GM19035 (cell line): ENCODE measurements at regions not wholly inside any gene's neighbourhood (a gene's known extent, or its start where the extent isn't known, plus 50 kb on each side); places are given as distances from the start of the nearest gene placed in this dataset.

ENCODE experiments used
- ATAC-seq: cut with Tn5 transposase; IDR thresholded peaks from one replicate; pipeline ENCODE4 v1.9.1; 2021; ENCODE audit not compliant: unreplicated experiment

DNA sequence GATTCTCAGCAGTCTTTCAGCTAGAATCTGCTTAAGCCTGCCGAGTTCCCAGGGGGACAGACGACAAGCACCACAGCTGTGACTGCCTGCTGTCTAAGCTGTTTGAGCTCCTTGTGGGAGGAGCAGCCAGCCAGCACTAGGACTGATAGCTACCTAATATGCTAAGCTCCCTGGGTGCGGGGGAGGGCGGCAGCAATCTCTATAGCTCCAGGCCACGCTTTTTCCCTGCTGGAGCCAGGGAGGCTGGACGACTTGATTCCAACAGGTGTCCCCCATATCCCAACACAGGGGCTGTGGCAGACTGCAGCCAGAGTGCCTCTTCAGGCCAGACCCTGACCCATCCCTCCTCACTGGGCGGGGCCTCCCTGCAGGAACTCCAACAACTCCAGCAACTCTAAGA is 134.1 kb upstream of the ARPP21 start:
- ATAC-seq, result no peak

DNA sequence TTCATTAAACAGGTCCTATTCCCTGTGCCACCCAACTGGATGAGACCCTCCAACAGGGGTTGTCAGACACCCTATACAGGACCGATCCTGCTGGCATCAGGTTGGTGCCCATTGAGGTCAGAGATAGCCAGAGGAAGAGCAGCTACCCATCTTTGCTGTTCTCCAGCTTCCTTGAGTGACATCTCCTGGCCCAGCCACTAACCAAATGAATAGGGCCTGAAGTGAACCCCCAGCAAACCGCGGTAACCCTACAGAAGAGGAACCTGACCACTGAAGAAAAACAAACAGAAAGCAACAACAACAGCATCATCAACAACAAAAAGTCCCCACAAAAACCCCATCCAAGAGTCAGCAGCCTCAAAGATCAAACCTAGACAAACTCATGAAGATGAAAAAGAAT is 133.6 kb upstream of the ARPP21 start:
- ATAC-seq, result no peak

- no peak for ATAC-seq
Observed at GRCh38 chr3:35519936-35520335, 119.4 kb upstream of the ARPP21 start.

DNA sequence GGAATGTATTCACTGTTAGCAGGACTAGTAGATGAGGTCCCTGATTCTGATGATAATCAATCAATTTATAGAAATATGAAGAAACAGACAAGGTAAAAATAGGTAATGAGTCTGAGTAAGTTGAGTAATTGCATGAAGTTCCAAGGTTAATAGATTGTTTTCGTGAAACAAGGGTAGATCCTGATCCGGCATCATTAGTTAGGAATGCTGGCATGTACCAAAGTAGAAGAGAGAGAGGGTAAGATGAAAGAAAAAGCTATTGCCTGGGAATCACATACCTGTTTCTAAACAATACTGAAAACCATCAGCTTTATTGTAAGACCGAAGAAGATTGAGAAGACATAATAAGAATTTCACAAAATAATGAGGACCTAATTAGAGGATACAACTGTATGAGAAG is 118.1 kb upstream of the ARPP21 start:
- no peak for ATAC-seq

DNA sequence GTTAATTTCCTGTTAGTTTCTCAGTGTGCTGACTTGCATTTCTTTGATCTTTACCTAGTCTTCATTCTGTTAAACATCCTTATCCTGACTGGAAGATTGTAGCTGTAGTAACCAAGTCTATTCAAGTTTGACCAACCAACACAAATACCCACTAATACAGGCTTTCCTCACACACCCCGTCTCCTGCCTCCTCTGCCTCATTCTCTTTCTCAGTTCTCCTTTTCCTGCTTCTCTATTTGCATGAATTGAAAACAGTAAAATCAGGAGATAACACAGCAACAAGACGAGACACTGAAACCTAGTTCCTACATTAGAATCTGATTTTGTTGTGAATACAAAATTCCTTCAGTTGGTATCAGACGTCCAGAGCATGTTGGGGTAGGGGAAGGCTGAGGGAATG is 116.9 kb upstream of the ARPP21 start:
- ATAC-seq, result no peak

DNA sequence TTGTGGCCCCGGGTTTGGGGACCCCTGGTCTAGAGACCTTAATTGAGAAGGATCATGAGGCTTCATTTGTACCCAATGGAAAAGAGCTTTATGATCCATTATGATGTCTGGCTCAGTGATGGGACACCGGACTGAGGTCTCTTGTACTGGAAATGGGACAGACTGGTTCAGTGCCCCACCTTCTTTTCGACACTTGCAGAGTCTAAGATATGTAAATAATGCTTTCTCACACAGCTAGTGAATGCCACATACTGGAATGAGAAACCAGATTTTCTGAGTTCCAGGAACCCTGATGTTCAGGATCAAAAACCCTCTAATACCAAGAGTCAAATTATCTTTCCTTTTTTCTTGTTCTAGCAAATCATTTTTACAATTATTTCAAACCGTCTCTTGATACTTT is 116.3 kb upstream of the ARPP21 start:
- ATAC-seq, result no peak

- no peak for ATAC-seq
Observed at GRCh38 chr3:35523838-35524237, 115.5 kb upstream of the ARPP21 start.

DNA sequence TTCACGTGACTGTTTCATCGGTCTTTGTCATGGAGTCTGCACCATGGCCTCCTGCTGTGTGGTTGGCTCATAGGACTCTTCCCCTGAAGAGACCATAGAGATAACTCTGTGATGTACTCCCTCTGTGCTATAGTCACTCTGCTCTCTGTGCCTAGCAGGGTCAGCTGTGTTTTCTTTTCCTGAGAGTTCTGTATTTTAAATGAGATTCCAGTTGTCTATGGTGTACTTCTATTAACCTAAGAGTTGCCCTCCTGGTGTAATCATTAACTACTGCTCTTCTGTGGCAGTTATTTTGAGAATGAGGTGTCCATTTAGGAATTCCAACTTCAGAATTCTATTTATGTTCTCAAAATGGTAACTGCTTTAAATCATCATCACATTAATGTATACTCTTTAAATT is 114.5 kb upstream of the ARPP21 start:
- no peak for ATAC-seq

DNA sequence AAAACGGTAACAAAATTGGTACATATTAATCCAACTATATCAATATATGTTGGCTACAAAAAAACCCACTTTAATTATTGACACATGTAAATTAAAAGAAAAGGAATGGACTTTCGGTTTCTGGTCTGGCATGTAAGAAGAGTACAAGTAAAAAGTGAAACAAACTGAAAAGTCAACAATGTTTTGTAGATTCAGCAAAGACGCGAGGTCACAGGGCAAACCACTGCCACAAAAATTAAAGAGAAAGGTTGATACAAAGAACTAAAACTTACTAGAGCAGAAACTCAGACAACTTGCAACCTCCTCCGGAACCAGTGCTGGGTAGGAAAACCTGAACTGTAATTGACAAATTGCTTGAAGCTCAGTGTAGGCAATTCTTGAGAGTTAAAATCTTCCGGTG is 110.6 kb upstream of the ARPP21 start:
- ATAC-seq, result no peak

DNA sequence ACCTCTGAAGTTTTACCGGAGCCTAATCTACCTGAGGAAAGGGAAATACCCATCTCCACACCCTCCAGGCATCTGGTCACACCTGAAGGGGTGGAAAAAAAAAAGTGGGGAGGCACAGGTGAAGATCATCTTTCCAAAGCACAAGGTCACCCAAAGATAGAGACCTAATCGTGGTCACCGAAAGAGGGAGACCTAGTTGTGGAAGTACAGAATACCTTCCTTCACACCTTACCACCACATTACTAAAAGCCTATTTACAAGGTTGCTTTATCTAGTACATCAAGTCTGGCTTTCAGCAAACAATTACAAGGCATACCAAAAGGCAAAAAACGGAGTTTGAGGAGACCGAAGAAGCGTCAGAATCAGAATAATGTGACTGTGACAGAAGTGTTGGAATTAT is 110.0 kb upstream of the ARPP21 start:
- ATAC-seq, result no peak

DNA sequence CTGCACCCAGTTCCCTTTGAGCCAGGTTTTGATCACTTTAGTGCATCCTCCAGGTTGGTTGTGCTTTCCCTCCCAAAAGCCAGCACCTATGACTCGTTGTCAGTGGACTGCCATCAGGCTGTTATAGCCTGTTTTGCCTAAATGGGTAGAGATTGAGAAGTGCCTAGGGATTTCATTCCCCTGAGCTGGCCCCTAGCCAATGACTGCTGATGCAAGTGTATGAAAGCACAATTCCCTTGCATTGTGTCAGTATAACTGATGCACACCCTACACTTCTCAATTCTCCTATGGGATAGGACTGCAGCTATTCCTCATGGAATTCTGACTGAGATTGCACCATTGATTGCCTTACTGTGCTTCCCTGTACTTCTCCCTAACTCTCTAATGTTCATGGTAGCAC is 102.1 kb upstream of the ARPP21 start:
- ATAC-seq, result no peak

GRCh38 chr3:35544976-35545375 is 94.3 kb upstream of the ARPP21 start:
- no peak for ATAC-seq

GRCh38 chr3:35549690-35550089 is 89.6 kb upstream of the ARPP21 start:
- no peak for ATAC-seq

- ATAC-seq, result no peak
Observed at GRCh38 chr3:35562141-35562540, 77.2 kb upstream of the ARPP21 start.

DNA sequence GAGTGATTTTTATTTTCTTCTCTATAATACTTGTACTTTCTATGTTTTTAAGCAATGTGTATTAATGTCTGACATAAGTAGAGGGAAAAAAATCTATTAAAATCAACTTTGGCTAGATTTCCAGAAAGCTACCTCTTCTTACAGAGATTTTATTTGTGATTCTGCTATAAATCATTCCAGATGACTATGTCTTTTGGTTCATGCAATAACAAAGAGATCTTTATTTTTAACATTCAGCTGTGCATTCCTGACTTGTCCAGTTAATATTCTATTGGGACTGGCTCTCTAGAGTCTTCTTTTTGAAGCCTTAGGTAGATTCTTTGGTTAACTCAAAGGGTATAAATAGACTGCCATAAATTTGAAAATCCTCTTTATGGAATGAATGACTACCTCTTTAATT is 74.3 kb upstream of the ARPP21 start:
- ATAC-seq, result no peak
